ENCODE measurements at regions not wholly inside any gene's neighbourhood (a gene's known extent, or its start where the extent isn't known, plus 50 kb on each side); places are given as distances from the start of the nearest gene placed in this dataset.

DNA sequence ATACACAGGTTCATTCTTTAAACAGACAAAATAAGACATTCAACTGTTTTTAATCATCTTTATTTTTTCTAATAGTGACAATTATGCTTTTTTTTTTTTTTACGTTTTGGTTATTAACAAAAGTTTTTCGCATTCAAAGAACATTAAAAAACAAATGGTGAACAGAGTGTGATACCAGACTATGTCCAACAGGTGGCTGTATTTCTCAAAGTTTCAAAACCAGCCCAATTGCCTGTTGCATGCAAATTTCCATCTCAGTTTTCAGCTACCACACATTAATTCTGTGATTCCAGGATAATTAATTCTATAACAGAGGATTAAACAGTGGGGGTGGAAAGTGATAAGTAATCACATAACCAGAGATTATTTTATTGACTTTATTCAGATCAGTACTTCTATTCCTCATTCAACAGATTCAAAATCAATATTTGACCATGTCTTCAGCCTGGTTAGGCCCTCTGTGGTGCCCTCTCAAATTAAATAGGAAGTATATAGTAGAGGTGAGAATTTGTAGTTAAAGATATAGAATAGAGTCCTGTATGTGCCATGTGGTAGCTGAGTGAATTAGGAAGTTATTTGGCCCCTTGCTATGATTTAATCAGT lies 122.2 kb upstream of the DCBLD2 start:
- peak; percentile 86 for TF ChIP-seq RAD21 (IDR thresholded peaks at IDR 0.05; ENCODE audit: low read depth)
- TF ChIP-seq CREB1 (IDR thresholded peaks at IDR 0.05; ENCODE audit: low read depth): no peak

DNA sequence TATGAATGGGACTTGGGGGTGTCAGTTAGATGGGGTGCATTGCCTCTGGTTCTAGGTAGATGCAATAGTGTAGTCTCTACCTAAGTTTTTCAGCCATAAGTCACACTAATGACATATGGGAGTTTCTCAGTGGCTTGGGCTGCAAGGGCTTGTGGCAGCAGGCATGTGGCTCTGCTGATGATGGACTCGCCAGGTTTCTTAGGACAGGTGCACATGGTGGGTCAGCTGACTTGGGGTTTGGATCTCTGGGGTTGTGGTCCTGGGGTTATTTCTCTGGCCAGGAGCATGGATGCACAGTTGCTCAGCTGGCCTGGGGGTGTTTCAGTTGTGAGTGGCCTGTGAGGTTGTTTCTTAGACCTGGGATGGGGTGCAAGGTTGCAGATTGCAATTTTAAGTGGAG lies 120.0 kb upstream of the DCBLD2 start:
- TF ChIP-seq EP300 (IDR thresholded peaks at IDR 0.05; ENCODE audit: borderline replicate concordance): no peak
- no peak for TF ChIP-seq RAD21 (IDR thresholded peaks at IDR 0.05; ENCODE audit: low read depth)
- TF ChIP-seq NFIC (IDR thresholded peaks at IDR 0.05): no peak
- no peak for TF ChIP-seq YY1 (IDR thresholded peaks at IDR 0.05; ENCODE audit: low read depth)
- TF ChIP-seq ZBTB7A (IDR thresholded peaks at IDR 0.05; ENCODE audit: low read depth): no peak
- TF ChIP-seq CEBPB (IDR thresholded peaks at IDR 0.05): no peak
- no peak for TF ChIP-seq TEAD4 (IDR thresholded peaks at IDR 0.05)
- no peak for TF ChIP-seq TAF1 (IDR thresholded peaks at IDR 0.05; ENCODE audit: low read depth)
- TF ChIP-seq, protein P1, sequence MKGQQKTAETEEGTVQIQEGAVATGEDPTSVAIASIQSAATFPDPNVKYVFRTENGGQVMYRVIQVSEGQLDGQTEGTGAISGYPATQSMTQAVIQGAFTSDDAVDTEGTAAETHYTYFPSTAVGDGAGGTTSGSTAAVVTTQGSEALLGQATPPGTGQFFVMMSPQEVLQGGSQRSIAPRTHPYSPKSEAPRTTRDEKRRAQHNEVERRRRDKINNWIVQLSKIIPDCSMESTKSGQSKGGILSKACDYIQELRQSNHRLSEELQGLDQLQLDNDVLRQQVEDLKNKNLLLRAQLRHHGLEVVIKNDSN (IDR thresholded peaks at IDR 0.05): no peak

DNA sequence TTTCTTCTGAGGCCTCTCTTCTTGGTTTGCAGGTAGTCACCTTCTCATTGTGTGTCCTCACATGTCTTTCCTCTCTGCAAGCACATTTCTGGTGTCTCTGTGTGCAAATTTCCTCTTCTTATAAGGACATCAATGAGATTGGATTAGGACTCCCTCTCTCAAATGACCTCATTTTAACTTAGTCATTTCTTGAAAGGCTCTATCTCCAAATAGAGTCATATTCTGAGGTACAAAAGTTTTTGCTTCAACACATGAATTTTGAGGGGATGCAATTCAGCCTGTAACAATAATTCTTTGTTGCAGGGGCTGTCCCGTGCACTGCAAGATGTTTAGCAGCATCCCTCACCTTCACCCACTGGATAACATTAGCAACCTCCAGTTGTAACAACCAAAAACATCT lies 115.0 kb upstream of the DCBLD2 start:
- TF ChIP-seq EP300 (IDR thresholded peaks at IDR 0.05; ENCODE audit: borderline replicate concordance): no peak
- no peak for TF ChIP-seq TEAD4 (IDR thresholded peaks at IDR 0.05)
- no peak for TF ChIP-seq NFIC (IDR thresholded peaks at IDR 0.05)
- TF ChIP-seq EGR1 (IDR thresholded peaks at IDR 0.05): no peak
- TF ChIP-seq, protein P2, sequence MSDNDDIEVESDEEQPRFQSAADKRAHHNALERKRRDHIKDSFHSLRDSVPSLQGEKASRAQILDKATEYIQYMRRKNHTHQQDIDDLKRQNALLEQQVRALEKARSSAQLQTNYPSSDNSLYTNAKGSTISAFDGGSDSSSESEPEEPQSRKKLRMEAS (IDR thresholded peaks at IDR 0.05): no peak
- TF ChIP-seq CEBPB (IDR thresholded peaks at IDR 0.05): no peak
- TF ChIP-seq, protein P3, sequence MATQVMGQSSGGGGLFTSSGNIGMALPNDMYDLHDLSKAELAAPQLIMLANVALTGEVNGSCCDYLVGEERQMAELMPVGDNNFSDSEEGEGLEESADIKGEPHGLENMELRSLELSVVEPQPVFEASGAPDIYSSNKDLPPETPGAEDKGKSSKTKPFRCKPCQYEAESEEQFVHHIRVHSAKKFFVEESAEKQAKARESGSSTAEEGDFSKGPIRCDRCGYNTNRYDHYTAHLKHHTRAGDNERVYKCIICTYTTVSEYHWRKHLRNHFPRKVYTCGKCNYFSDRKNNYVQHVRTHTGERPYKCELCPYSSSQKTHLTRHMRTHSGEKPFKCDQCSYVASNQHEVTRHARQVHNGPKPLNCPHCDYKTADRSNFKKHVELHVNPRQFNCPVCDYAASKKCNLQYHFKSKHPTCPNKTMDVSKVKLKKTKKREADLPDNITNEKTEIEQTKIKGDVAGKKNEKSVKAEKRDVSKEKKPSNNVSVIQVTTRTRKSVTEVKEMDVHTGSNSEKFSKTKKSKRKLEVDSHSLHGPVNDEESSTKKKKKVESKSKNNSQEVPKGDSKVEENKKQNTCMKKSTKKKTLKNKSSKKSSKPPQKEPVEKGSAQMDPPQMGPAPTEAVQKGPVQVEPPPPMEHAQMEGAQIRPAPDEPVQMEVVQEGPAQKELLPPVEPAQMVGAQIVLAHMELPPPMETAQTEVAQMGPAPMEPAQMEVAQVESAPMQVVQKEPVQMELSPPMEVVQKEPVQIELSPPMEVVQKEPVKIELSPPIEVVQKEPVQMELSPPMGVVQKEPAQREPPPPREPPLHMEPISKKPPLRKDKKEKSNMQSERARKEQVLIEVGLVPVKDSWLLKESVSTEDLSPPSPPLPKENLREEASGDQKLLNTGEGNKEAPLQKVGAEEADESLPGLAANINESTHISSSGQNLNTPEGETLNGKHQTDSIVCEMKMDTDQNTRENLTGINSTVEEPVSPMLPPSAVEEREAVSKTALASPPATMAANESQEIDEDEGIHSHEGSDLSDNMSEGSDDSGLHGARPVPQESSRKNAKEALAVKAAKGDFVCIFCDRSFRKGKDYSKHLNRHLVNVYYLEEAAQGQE (IDR thresholded peaks at IDR 0.05; ENCODE audit: low read depth): no peak
- no peak for TF ChIP-seq TAF1 (IDR thresholded peaks at IDR 0.05; ENCODE audit: low read depth)
- no peak for TF ChIP-seq ZBTB7A (IDR thresholded peaks at IDR 0.05; ENCODE audit: low read depth)
- TF ChIP-seq TCF12 (IDR thresholded peaks at IDR 0.05; ENCODE audit: low read depth): no peak
- TF ChIP-seq RAD21 (IDR thresholded peaks at IDR 0.05; ENCODE audit: low read depth): no peak
- TF ChIP-seq, protein P1 (IDR thresholded peaks at IDR 0.05): no peak
- TF ChIP-seq CREB1 (IDR thresholded peaks at IDR 0.05; ENCODE audit: low read depth): no peak
- no peak for TF ChIP-seq YY1 (IDR thresholded peaks at IDR 0.05; ENCODE audit: low read depth)
- no peak for TF ChIP-seq FOXM1 (IDR thresholded peaks at IDR 0.05; ENCODE audit: borderline replicate concordance, low read depth)

DNA sequence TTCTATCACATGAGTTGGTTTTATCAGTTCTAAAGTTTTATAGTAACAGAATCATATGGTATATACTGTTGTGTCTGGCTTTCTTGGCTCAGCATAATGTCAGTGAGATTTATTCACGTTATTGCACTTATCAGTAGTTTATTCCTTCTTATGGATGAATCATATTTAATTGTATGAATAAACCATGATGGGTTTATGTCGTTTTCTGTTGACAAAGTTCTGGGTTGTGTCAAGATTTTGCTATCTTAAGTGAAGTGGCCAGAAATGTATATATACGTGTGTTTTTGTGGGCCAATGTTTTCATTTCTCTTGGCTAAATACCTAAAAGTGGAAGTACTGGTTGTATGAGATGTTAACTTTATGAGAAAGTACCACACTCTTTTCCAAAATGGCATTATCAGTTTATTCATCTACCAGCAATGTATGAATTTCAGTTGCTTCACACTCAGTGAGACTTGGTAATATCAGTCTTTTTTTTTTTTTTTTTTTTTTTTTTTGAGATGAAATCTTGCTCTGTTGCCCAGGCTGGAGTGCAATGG lies 112.4 kb upstream of the DCBLD2 start:
- TF ChIP-seq, protein P2 (IDR thresholded peaks at IDR 0.05): no peak
- TF ChIP-seq, protein P1 (IDR thresholded peaks at IDR 0.05): no peak
- TF ChIP-seq EGR1 (IDR thresholded peaks at IDR 0.05) (no peak), FOXM1 (IDR thresholded peaks at IDR 0.05; ENCODE audit: borderline replicate concordance, low read depth) (no peak), TCF12 (IDR thresholded peaks at IDR 0.05; ENCODE audit: low read depth) (no peak), RAD21 (IDR thresholded peaks at IDR 0.05; ENCODE audit: low read depth) (no peak), CREB1 (IDR thresholded peaks at IDR 0.05; ENCODE audit: low read depth) (no peak)

DNA sequence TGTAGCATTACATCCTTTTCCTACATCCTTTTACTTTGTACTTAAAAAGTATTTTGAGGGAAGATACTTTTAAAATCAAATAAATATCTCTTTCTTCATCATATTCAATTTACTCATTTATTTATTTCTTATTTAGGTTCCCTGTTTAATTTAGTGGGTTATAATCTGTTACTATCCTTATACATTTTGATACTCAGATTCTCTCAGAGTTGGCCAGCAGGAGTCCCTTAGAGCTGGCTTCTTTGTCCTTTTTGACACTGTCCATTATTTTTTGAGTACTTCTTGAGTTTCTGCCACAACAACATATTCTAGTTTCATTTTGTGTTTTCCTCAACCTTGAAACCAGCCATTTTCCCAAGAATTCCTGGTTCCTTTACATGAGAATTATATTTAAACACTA lies 111.6 kb upstream of the DCBLD2 start:
- TF ChIP-seq TEAD4 (IDR thresholded peaks at IDR 0.05): no peak
- TF ChIP-seq CREB1 (IDR thresholded peaks at IDR 0.05; ENCODE audit: low read depth): no peak
- TF ChIP-seq ZBTB7A (IDR thresholded peaks at IDR 0.05; ENCODE audit: low read depth): no peak
- no peak for TF ChIP-seq CEBPB (IDR thresholded peaks at IDR 0.05)
- no peak for TF ChIP-seq EGR1 (IDR thresholded peaks at IDR 0.05)

DNA sequence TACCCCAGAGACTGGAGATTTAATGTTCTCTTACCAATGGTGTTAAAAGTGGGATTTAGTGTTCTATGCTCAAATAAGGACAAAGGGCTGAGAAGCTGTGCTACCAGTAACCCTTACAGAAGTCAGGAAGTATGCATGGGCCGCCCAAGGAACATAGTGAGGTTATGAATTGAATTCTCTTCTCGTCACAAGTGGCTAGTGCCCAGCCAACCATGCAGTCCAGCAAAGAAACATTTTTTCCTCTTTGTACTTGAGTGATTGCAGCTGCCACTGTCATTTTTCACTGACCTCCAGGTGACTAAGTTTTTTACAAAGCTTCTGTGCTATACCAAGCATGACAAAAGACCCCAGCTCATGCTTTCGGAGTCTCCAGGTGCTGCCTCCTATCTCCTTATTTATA lies 110.6 kb upstream of the DCBLD2 start:
- TF ChIP-seq, protein P2 (IDR thresholded peaks at IDR 0.05): peak; percentile 63; the same call in 1 of the 2 replicates
- TF ChIP-seq ZBTB7A (IDR thresholded peaks at IDR 0.05; ENCODE audit: low read depth) (peak; percentile 71; the same call in 1 of the 2 replicates), FOXM1 (IDR thresholded peaks at IDR 0.05; ENCODE audit: borderline replicate concordance, low read depth) (peak; percentile 98), RAD21 (IDR thresholded peaks at IDR 0.05; ENCODE audit: low read depth) (peak; percentile 23; the same call in 1 of the 2 replicates), CEBPB (IDR thresholded peaks at IDR 0.05) (no peak), TEAD4 (IDR thresholded peaks at IDR 0.05) (peak; percentile 93), NFIC (IDR thresholded peaks at IDR 0.05) (peak; percentile 92), TAF1 (IDR thresholded peaks at IDR 0.05; ENCODE audit: low read depth) (no peak), EP300 (IDR thresholded peaks at IDR 0.05; ENCODE audit: borderline replicate concordance) (peak; percentile 99), TCF12 (IDR thresholded peaks at IDR 0.05; ENCODE audit: low read depth) (peak; percentile 99)

DNA sequence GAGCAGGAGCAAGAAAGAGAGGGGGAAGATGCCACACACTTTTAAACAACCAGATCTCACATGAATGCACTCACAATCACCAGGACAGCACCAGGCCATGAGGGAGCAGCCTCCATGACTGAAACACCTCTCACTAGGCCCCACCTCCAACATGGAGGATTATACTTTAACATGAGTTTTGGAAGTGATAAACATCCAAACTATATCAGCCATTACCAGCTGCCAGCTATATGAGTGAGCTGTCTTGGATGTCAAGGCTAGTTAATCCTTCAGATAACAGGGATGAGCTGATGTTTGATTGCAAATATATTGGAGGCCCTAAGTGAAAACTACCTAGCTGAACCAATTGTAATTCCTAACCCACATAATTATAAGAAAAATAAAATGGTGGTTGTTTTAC lies 108.4 kb upstream of the DCBLD2 start:
- TF ChIP-seq, protein P3 (IDR thresholded peaks at IDR 0.05; ENCODE audit: low read depth): no peak
- no peak for TF ChIP-seq CEBPB (IDR thresholded peaks at IDR 0.05)
- TF ChIP-seq YY1 (IDR thresholded peaks at IDR 0.05; ENCODE audit: low read depth): no peak
- no peak for TF ChIP-seq EGR1 (IDR thresholded peaks at IDR 0.05)
- TF ChIP-seq CREB1 (IDR thresholded peaks at IDR 0.05; ENCODE audit: low read depth): no peak
- no peak for TF ChIP-seq RAD21 (IDR thresholded peaks at IDR 0.05; ENCODE audit: low read depth)
- TF ChIP-seq TAF1 (IDR thresholded peaks at IDR 0.05; ENCODE audit: low read depth): no peak
- TF ChIP-seq FOXM1 (IDR thresholded peaks at IDR 0.05; ENCODE audit: borderline replicate concordance, low read depth): no peak
- TF ChIP-seq NFIC (IDR thresholded peaks at IDR 0.05): no peak
- TF ChIP-seq TEAD4 (IDR thresholded peaks at IDR 0.05): no peak
- no peak for TF ChIP-seq TCF12 (IDR thresholded peaks at IDR 0.05; ENCODE audit: low read depth)
- no peak for TF ChIP-seq EP300 (IDR thresholded peaks at IDR 0.05; ENCODE audit: borderline replicate concordance)
- TF ChIP-seq, protein P2 (IDR thresholded peaks at IDR 0.05): no peak

All from Ishikawa (cell line).